Fibroblast of villous mesenchyme (primary cell): ENCODE measurements at regions not wholly inside any gene's neighbourhood (a gene's known extent, or its start where the extent isn't known, plus 50 kb on each side); places are given as distances from the start of the nearest gene placed in this dataset.

Experiments
- DNase-seq: peaks from one replicate; pipeline ENCODE4 v3.0.0-alpha.2; 2010; ENCODE audit warnings: low read depth
- H3K4me3 ChIP-seq: 2 replicates; pipeline ENCODE4 v1.5.1; 2011; ENCODE audit warnings: low read depth, mild to moderate bottlenecking, low read length
- CTCF ChIP-seq: IDR thresholded peaks from 2 replicates; pipeline ENCODE4 v1.5.1; 2012; ENCODE audit warnings: low read depth, mild to moderate bottlenecking, low read length; ENCODE audit not compliant: insufficient read depth

GRCh38 chr5:33261747-33262146, 179.0 kb upstream of the TARS1 start:
- TF ChIP-seq CTCF = no peak
- H3K4me3 ChIP-seq = no peak overlapping the region
- no peak for DNase-seq

GRCh38 chr5:33267801-33268200, 173.0 kb upstream of the TARS1 start:
- no peak for TF ChIP-seq CTCF
- no peak for DNase-seq
- no peak overlapping the region for H3K4me3 ChIP-seq

- no peak overlapping the region for H3K4me3 ChIP-seq
- no peak for DNase-seq
- no peak for TF ChIP-seq CTCF
Observed at GRCh38 chr5:33268374-33268773, 172.4 kb upstream of the TARS1 start.

GRCh38 chr5:33270671-33271070, 170.1 kb upstream of the TARS1 start:
- TF ChIP-seq CTCF = no peak
- DNase-seq = no peak
- H3K4me3 ChIP-seq = no peak overlapping the region

GRCh38 chr5:33271606-33272005, 169.2 kb upstream of the TARS1 start:
- TF ChIP-seq CTCF = no peak
- DNase-seq = no peak
- H3K4me3 ChIP-seq = no peak overlapping the region

- peak; percentile 58 for DNase-seq
- no peak overlapping the region for H3K4me3 ChIP-seq
- TF ChIP-seq CTCF = no peak
Observed at GRCh38 chr5:33272288-33272687, 168.5 kb upstream of the TARS1 start.

GRCh38 chr5:33273985-33274384, 166.8 kb upstream of the TARS1 start:
- DNase-seq = no peak
- H3K4me3 ChIP-seq = no peak overlapping the region
- TF ChIP-seq CTCF = no peak
